ENCODE measurements at regions not wholly inside any gene's neighbourhood (a gene's known extent, or its start where the extent isn't known, plus 50 kb on each side); places are given as distances from the start of the nearest gene placed in this dataset.
"Not testable (repeated sequence)": the region's sequence is repeated elsewhere in the genome, so short reads cannot be mapped to it uniquely, and the experiment has no call there.

GRCh38 chr16:86078711-86079110 lies 179.7 kb downstream of the IRF8 start:
- DNase-seq = not testable (repeated sequence)

- DNase-seq = no peak
Observed at GRCh38 chr16:86079255-86079885, 180.4 kb downstream of the IRF8 start.

- no peak for DNase-seq
Observed at GRCh38 chr16:86080131-86080875, 181.3 kb downstream of the IRF8 start.

GRCh38 chr16:86080982-86081381 lies 182.0 kb downstream of the IRF8 start:
- no peak for DNase-seq

GRCh38 chr16:86082418-86083030 lies 183.6 kb downstream of the IRF8 start:
- DNase-seq = no peak

GRCh38 chr16:86083382-86084002 lies 184.5 kb downstream of the IRF8 start:
- DNase-seq = no peak

GRCh38 chr16:86085161-86085611 lies 186.2 kb downstream of the IRF8 start:
- no peak for DNase-seq

GRCh38 chr16:86085795-86086194 lies 186.8 kb downstream of the IRF8 start:
- no peak for DNase-seq

- DNase-seq = no peak
Observed at GRCh38 chr16:86086471-86086870, 187.5 kb downstream of the IRF8 start.

GRCh38 chr16:86087011-86087895 lies 188.3 kb downstream of the IRF8 start:
- no peak for DNase-seq

- no peak for DNase-seq
Observed at GRCh38 chr16:86087896-86088230, 188.9 kb downstream of the IRF8 start.

GRCh38 chr16:86088287-86088686 lies 189.3 kb downstream of the IRF8 start:
- no peak for DNase-seq

GRCh38 chr16:86088816-86089215 lies 189.9 kb downstream of the IRF8 start:
- no peak for DNase-seq

GRCh38 chr16:86089334-86089900 lies 190.5 kb downstream of the IRF8 start:
- no peak for DNase-seq

GRCh38 chr16:86089991-86090390 lies 191.0 kb downstream of the IRF8 start:
- DNase-seq = no peak

- no peak for DNase-seq
Observed at GRCh38 chr16:86090461-86091170, 191.7 kb downstream of the IRF8 start.

GRCh38 chr16:86091976-86092375 lies 193.0 kb downstream of the IRF8 start:
- DNase-seq = no peak

GRCh38 chr16:86092586-86093480 lies 193.9 kb downstream of the IRF8 start:
- DNase-seq = no peak

- DNase-seq = no peak
Observed at GRCh38 chr16:86093801-86094750, 195.1 kb downstream of the IRF8 start.

All from NCI-H1105 (cell line).